T-helper 2 cell (primary cell): ENCODE measurements at regions not wholly inside any gene's neighbourhood (a gene's known extent, or its start where the extent isn't known, plus 50 kb on each side); places are given as distances from the start of the nearest gene placed in this dataset.

Source experiments
- DNase-seq, 5 experiments: peaks; one replicate each; pipeline versions ENCODE4 v3.0.0 to v3.0.0-alpha.2; 2012 to 2022

GRCh38 chr16:86285421-86285820, 224.9 kb upstream of the FOXF1 start:
- no peak for DNase-seq

GRCh38 chr16:86285938-86286921, 224.1 kb upstream of the FOXF1 start:
- DNase-seq = no peak

GRCh38 chr16:86286991-86287663, 223.2 kb upstream of the FOXF1 start:
- no peak for DNase-seq

GRCh38 chr16:86287664-86288201, 222.6 kb upstream of the FOXF1 start:
- no peak for DNase-seq

- DNase-seq = no peak
Observed at GRCh38 chr16:86288716-86289294, 221.5 kb upstream of the FOXF1 start.

GRCh38 chr16:86289304-86289703, 221.0 kb upstream of the FOXF1 start:
- DNase-seq = no peak

GRCh38 chr16:86289907-86290306, 220.4 kb upstream of the FOXF1 start:
- DNase-seq = no peak

GRCh38 chr16:86291491-86291890, 218.8 kb upstream of the FOXF1 start:
- no peak for DNase-seq

- DNase-seq = no peak
Observed at GRCh38 chr16:86292171-86292775, 218.1 kb upstream of the FOXF1 start.

- DNase-seq = no peak
Observed at GRCh38 chr16:86292942-86293341, 217.4 kb upstream of the FOXF1 start.

- no peak for DNase-seq
Observed at GRCh38 chr16:86293906-86294305, 216.4 kb upstream of the FOXF1 start.

- DNase-seq = no peak
Observed at GRCh38 chr16:86294535-86295196, 215.7 kb upstream of the FOXF1 start.

GRCh38 chr16:86296256-86296655, 214.1 kb upstream of the FOXF1 start:
- DNase-seq = no peak

GRCh38 chr16:86297391-86297790, 212.9 kb upstream of the FOXF1 start:
- DNase-seq = no peak

GRCh38 chr16:86297866-86298757, 212.2 kb upstream of the FOXF1 start:
- no peak for DNase-seq

- DNase-seq = no peak
Observed at GRCh38 chr16:86298758-86299134, 211.6 kb upstream of the FOXF1 start.

GRCh38 chr16:86299882-86300610, 210.3 kb upstream of the FOXF1 start:
- no peak for DNase-seq

GRCh38 chr16:86300746-86301481, 209.4 kb upstream of the FOXF1 start:
- no peak for DNase-seq

GRCh38 chr16:86302421-86303109, 207.8 kb upstream of the FOXF1 start:
- DNase-seq = no peak
